ENCODE measurements at regions not wholly inside any gene's neighbourhood (a gene's known extent, or its start where the extent isn't known, plus 50 kb on each side); places are given as distances from the start of the nearest gene placed in this dataset.

- Mint-ChIP-seq H3K4me1 (no peaks in the 10 kb centered on the region), H3K9me3 (no peaks in the 10 kb centered on the region), H3K36me3 (ENCODE audit: low read depth) (no peaks in the 10 kb centered on the region), H3K27me3 (no peaks in the 10 kb centered on the region), H3K4me3 (no peak overlapping the region), H3K27ac (no peak overlapping the region)
- POLR2A ChIA-PET: no interaction called here
- CTCF ChIA-PET: no interaction called here
- DNase-seq: no peak
These were observed 908.2 kb downstream of the EFNB2 start for GRCh38 chr13:105627270-105627669.

GRCh38 chr13:105625691-105626090, 909.8 kb downstream of the EFNB2 start:
- CTCF ChIA-PET: no interaction called here

GRCh38 chr13:105616333-105617075, 919.0 kb downstream of the EFNB2 start:
- no peak for DNase-seq
- Mint-ChIP-seq H3K36me3 (ENCODE audit: low read depth) (no peaks in the 10 kb centered on the region), H3K27me3 (no peaks in the 10 kb centered on the region), H3K27ac (no peak overlapping the region), H3K4me1 (no peaks in the 10 kb centered on the region), H3K4me3 (no peak overlapping the region), H3K9me3 (no peaks in the 10 kb centered on the region)
- ChIA-PET CTCF (no interaction called here), POLR2A (no interaction called here)

More at GRCh38 chr13:105625691-105626090, 909.8 kb downstream of the EFNB2 start:
- H3K4me3 Mint-ChIP-seq: no peak overlapping the region
- POLR2A ChIA-PET: no interaction called here
- no peaks in the 10 kb centered on the region for H3K9me3 Mint-ChIP-seq
- H3K36me3 Mint-ChIP-seq (ENCODE audit: low read depth): no peaks in the 10 kb centered on the region
- DNase-seq: no peak
- no peak overlapping the region for H3K27ac Mint-ChIP-seq
- no peaks in the 10 kb centered on the region for H3K27me3 Mint-ChIP-seq
- no peaks in the 10 kb centered on the region for H3K4me1 Mint-ChIP-seq

GRCh38 chr13:105612541-105612940, 922.9 kb downstream of the EFNB2 start:
- Mint-ChIP-seq H3K27ac (no peak overlapping the region), H3K4me1 (no peaks in the 10 kb centered on the region), H3K36me3 (ENCODE audit: low read depth) (no peaks in the 10 kb centered on the region), H3K9me3 (no peaks in the 10 kb centered on the region), H3K4me3 (no peak overlapping the region), H3K27me3 (no peaks in the 10 kb centered on the region)
- ChIA-PET POLR2A (no interaction called here), CTCF (no interaction called here)
- DNase-seq: no peak

GRCh38 chr13:105611424-105611823, 924.0 kb downstream of the EFNB2 start:
- Mint-ChIP-seq H3K4me3 (no peak overlapping the region), H3K4me1 (no peaks in the 10 kb centered on the region), H3K27me3 (no peaks in the 10 kb centered on the region), H3K9me3 (no peaks in the 10 kb centered on the region), H3K27ac (no peak overlapping the region), H3K36me3 (ENCODE audit: low read depth) (no peaks in the 10 kb centered on the region)
- POLR2A ChIA-PET: no interaction called here
- CTCF ChIA-PET: no interaction called here
- DNase-seq: no peak

GRCh38 chr13:105608104-105608503, 927.4 kb downstream of the EFNB2 start:
- no peak for DNase-seq
- no peak overlapping the region for H3K27ac Mint-ChIP-seq
- H3K4me1 Mint-ChIP-seq: no peaks in the 10 kb centered on the region
- no peak overlapping the region for H3K4me3 Mint-ChIP-seq
- CTCF ChIA-PET: no interaction called here
- no peaks in the 10 kb centered on the region for H3K36me3 Mint-ChIP-seq (ENCODE audit: low read depth)
- POLR2A ChIA-PET: no interaction called here
- H3K27me3 Mint-ChIP-seq: no peaks in the 10 kb centered on the region
- H3K9me3 Mint-ChIP-seq: no peaks in the 10 kb centered on the region

- Mint-ChIP-seq H3K36me3 (ENCODE audit: low read depth) (no peaks in the 10 kb centered on the region), H3K27ac (no peak overlapping the region), H3K4me3 (no peak overlapping the region), H3K4me1 (no peaks in the 10 kb centered on the region), H3K27me3 (no peaks in the 10 kb centered on the region), H3K9me3 (no peaks in the 10 kb centered on the region)
- POLR2A ChIA-PET: no interaction called here
- CTCF ChIA-PET: no interaction called here
- no peak for DNase-seq
These were observed 928.0 kb downstream of the EFNB2 start for GRCh38 chr13:105607426-105607825.

- H3K4me1 Mint-ChIP-seq: no peaks in the 10 kb centered on the region
- H3K36me3 Mint-ChIP-seq (ENCODE audit: low read depth): no peaks in the 10 kb centered on the region
- no peaks in the 10 kb centered on the region for H3K9me3 Mint-ChIP-seq
- DNase-seq: no peak
- no peak overlapping the region for H3K27ac Mint-ChIP-seq
- H3K27me3 Mint-ChIP-seq: no peaks in the 10 kb centered on the region
- no peak overlapping the region for H3K4me3 Mint-ChIP-seq
- CTCF ChIA-PET: no interaction called here
- POLR2A ChIA-PET: no interaction called here
These were observed 928.4 kb downstream of the EFNB2 start for GRCh38 chr13:105607016-105607415.

- H3K27ac Mint-ChIP-seq: no peak overlapping the region
- CTCF ChIA-PET: no interaction called here
These were observed 932.3 kb downstream of the EFNB2 start for GRCh38 chr13:105602956-105603670.

GRCh38 chr13:105599477-105600037, 935.9 kb downstream of the EFNB2 start:
- H3K27me3 Mint-ChIP-seq: no peaks in the 10 kb centered on the region
- H3K4me1 Mint-ChIP-seq: no peaks in the 10 kb centered on the region
- H3K9me3 Mint-ChIP-seq: peaks cover 3% of the 10 kb centered on the region
- H3K27ac Mint-ChIP-seq: no peak overlapping the region
- ChIA-PET CTCF (no interaction called here), POLR2A (no interaction called here)
- no peaks in the 10 kb centered on the region for H3K36me3 Mint-ChIP-seq (ENCODE audit: low read depth)
- no peak for DNase-seq
- no peak overlapping the region for H3K4me3 Mint-ChIP-seq

More at GRCh38 chr13:105602956-105603670, 932.3 kb downstream of the EFNB2 start:
- Mint-ChIP-seq H3K4me3 (no peak overlapping the region), H3K4me1 (no peaks in the 10 kb centered on the region), H3K27me3 (no peaks in the 10 kb centered on the region), H3K36me3 (ENCODE audit: low read depth) (no peaks in the 10 kb centered on the region), H3K9me3 (peaks cover 3% of the 10 kb centered on the region)
- POLR2A ChIA-PET: no interaction called here
- no peak for DNase-seq

GRCh38 chr13:105598529-105598928, 936.9 kb downstream of the EFNB2 start:
- CTCF ChIA-PET: no interaction called here
- H3K4me1 Mint-ChIP-seq: no peaks in the 10 kb centered on the region

GRCh38 chr13:105597573-105597972, 937.9 kb downstream of the EFNB2 start:
- no peaks in the 10 kb centered on the region for H3K4me1 Mint-ChIP-seq
- no peaks in the 10 kb centered on the region for H3K36me3 Mint-ChIP-seq (ENCODE audit: low read depth)
- DNase-seq: no peak
- no peak overlapping the region for H3K27ac Mint-ChIP-seq
- H3K9me3 Mint-ChIP-seq: peaks cover 3% of the 10 kb centered on the region
- POLR2A ChIA-PET: no interaction called here
- no peaks in the 10 kb centered on the region for H3K27me3 Mint-ChIP-seq
- no peak overlapping the region for H3K4me3 Mint-ChIP-seq
- CTCF ChIA-PET: no interaction called here

More at GRCh38 chr13:105598529-105598928, 936.9 kb downstream of the EFNB2 start:
- no peaks in the 10 kb centered on the region for H3K36me3 Mint-ChIP-seq (ENCODE audit: low read depth)
- H3K27me3 Mint-ChIP-seq: no peaks in the 10 kb centered on the region
- no peak for DNase-seq
- peaks cover 3% of the 10 kb centered on the region for H3K9me3 Mint-ChIP-seq
- no peak overlapping the region for H3K4me3 Mint-ChIP-seq
- H3K27ac Mint-ChIP-seq: no peak overlapping the region
- POLR2A ChIA-PET: no interaction called here

GRCh38 chr13:105595471-105595870, 940.0 kb downstream of the EFNB2 start:
- ChIA-PET CTCF (no interaction called here), POLR2A (no interaction called here)
- no peaks in the 10 kb centered on the region for H3K36me3 Mint-ChIP-seq (ENCODE audit: low read depth)
- no peak overlapping the region for H3K27ac Mint-ChIP-seq
- H3K9me3 Mint-ChIP-seq: peaks cover 4% of the 10 kb centered on the region
- H3K27me3 Mint-ChIP-seq: no peaks in the 10 kb centered on the region
- no peaks in the 10 kb centered on the region for H3K4me1 Mint-ChIP-seq
- no peak overlapping the region for H3K4me3 Mint-ChIP-seq
- DNase-seq: no peak

GRCh38 chr13:105591277-105591676, 944.2 kb downstream of the EFNB2 start:
- ChIA-PET POLR2A (no interaction called here), CTCF (no interaction called here)
- no peak for DNase-seq
- no peak overlapping the region for H3K27ac Mint-ChIP-seq
- H3K9me3 Mint-ChIP-seq: peaks cover 2% of the 10 kb centered on the region
- H3K4me1 Mint-ChIP-seq: no peaks in the 10 kb centered on the region
- H3K4me3 Mint-ChIP-seq: no peak overlapping the region
- no peaks in the 10 kb centered on the region for H3K27me3 Mint-ChIP-seq
- no peaks in the 10 kb centered on the region for H3K36me3 Mint-ChIP-seq (ENCODE audit: low read depth)
